BJ (cell line): ENCODE measurements at regions not wholly inside any gene's neighbourhood (a gene's known extent, or its start where the extent isn't known, plus 50 kb on each side); places are given as distances from the start of the nearest gene placed in this dataset.
"Not testable (repeated sequence)": the region's sequence is repeated elsewhere in the genome, so short reads cannot be mapped to it uniquely, and the experiment has no call there.

Experiments used
- CTCF ChIA-PET: fragments of 350-600 bp; formaldehyde crosslinking; extraction: SDS; loops from one replicate; lab custom pipeline; 2021; ENCODE audit warnings: antibody characterized with exemption, inconsistent platforms; lab: Yijun Ruan, JAX
- POLR2A ChIA-PET: fragments of 300-600 bp; sonication (Branson Sonifier 250); formaldehyde crosslinking; extraction: SDS; loops from one replicate; lab custom pipeline; 2021; ENCODE audit warnings: antibody characterized with exemption; lab: Charles Lee
- DNase-seq: peaks from one replicate; pipeline ENCODE4 v3.0.0-alpha.2; 2011; ENCODE audit warnings: low read depth
- H3K27me3 ChIP-seq: 2 replicates; pipeline ENCODE4 v1.6.0; 2011; ENCODE audit warnings: low read length; ENCODE audit not compliant: control insufficient read depth, insufficient read depth
- H3K36me3 ChIP-seq: 2 replicates; pipeline ENCODE4 v1.5.1; 2011; ENCODE audit warnings: low read length; ENCODE audit not compliant: control insufficient read depth, insufficient read depth
- H3K4me3 ChIP-seq: 2 replicates; pipeline ENCODE4 v1.5.1; 2011; ENCODE audit warnings: low read depth, mild to moderate bottlenecking, control low read depth, low read length
- TF ChIP-seq, protein P1 (sequence below): IDR thresholded peaks from 2 replicates; pipeline ENCODE4 v1.5.1; 2011; ENCODE audit warnings: low read depth, mild to moderate bottlenecking, control low read depth, inconsistent platforms, low read length, moderate library complexity; ENCODE audit not compliant: insufficient read depth

DNA sequence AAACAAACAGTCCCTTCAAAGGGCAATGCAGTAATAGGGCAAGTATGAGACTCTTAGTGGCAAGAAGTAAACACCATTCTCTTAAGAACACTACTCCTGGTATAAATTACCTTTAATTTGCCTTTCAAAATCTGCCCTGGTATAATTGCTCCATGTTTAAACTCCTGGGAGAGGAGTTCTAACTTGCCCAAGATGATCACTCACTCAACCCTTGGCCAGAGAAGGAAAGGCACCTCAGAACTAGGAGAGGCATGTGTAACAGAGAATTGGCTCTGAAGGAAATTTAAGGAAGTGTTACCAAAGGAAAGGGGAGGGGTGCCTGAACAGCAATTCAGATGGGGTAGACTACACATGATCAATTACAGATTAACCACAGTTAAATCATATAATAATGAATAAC lies 1173.6 kb upstream of the SORCS1 start:
- Histone ChIP-seq H3K27me3 (no peaks in the 10 kb centered on the region), H3K4me3 (no peak overlapping the region), H3K36me3 (no peaks in the 10 kb centered on the region)
- TF ChIP-seq, protein P1, sequence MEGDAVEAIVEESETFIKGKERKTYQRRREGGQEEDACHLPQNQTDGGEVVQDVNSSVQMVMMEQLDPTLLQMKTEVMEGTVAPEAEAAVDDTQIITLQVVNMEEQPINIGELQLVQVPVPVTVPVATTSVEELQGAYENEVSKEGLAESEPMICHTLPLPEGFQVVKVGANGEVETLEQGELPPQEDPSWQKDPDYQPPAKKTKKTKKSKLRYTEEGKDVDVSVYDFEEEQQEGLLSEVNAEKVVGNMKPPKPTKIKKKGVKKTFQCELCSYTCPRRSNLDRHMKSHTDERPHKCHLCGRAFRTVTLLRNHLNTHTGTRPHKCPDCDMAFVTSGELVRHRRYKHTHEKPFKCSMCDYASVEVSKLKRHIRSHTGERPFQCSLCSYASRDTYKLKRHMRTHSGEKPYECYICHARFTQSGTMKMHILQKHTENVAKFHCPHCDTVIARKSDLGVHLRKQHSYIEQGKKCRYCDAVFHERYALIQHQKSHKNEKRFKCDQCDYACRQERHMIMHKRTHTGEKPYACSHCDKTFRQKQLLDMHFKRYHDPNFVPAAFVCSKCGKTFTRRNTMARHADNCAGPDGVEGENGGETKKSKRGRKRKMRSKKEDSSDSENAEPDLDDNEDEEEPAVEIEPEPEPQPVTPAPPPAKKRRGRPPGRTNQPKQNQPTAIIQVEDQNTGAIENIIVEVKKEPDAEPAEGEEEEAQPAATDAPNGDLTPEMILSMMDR: no peak
- CTCF ChIA-PET: no interaction called here
- DNase-seq: no peak
- POLR2A ChIA-PET: no interaction called here

DNA sequence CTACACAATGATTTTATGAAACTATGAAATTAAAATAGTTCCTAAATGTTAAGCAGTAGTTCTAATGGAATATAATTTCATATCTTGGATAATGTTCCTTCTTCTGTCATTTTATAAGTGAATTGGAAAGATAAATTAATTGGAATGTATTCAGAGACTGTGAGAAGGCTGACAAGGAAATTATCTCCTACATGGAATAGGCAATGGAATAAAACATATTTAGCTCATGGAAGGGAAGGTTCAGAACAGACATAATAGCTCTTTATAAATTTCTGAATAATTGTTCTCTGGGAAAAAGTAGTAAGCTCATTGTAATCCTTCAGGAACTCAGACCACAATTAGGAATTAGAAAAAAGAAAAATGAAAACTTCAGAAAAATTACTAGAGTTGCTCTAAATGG lies 1172.3 kb upstream of the SORCS1 start:
- Histone ChIP-seq H3K27me3 (no peaks in the 10 kb centered on the region), H3K36me3 (no peaks in the 10 kb centered on the region), H3K4me3 (no peak overlapping the region)
- DNase-seq: no peak
- TF ChIP-seq, protein P1: no peak
- CTCF ChIA-PET: no interaction called here
- POLR2A ChIA-PET: no interaction called here

- TF ChIP-seq, protein P1: no peak
- Histone ChIP-seq H3K27me3 (no peaks in the 10 kb centered on the region), H3K36me3 (no peaks in the 10 kb centered on the region), H3K4me3 (no peak overlapping the region)
- no peak for DNase-seq
- CTCF ChIA-PET: no interaction called here
- POLR2A ChIA-PET: no interaction called here
These were observed 1163.2 kb upstream of the SORCS1 start for GRCh38 chr10:108327706-108328105.

DNA sequence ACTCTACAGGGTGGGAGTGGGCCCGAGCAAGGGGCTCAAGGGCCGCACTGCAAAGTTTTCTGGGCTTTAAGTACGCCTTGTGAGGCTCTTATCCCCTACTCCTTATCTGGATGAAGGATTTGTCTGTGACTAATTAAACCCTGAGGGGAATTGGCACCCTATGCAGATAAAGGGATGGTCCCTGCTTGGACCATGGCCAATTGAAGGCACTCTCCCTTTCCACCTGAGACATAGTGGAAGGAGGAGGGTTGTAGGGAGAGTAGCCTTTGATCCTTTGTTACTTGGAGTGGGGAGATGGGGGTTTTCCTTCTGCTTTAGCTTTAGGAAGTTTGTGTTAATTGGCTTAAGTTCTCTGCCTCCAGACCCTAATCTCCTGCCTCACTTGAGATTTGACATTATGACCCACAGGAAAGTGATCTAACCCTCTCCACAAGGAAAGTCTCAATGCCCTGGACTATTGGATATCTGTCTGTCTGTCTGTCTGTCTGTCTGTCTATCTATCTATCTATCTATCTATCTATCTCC lies 1158.8 kb upstream of the SORCS1 start:
- H3K4me3 ChIP-seq: no peak overlapping the region
- TF ChIP-seq, protein P1: no peak
- POLR2A ChIA-PET: no interaction called here
- H3K36me3 ChIP-seq: no peaks in the 10 kb centered on the region
- H3K27me3 ChIP-seq: no peaks in the 10 kb centered on the region
- DNase-seq: no peak
- CTCF ChIA-PET: no interaction called here

DNA sequence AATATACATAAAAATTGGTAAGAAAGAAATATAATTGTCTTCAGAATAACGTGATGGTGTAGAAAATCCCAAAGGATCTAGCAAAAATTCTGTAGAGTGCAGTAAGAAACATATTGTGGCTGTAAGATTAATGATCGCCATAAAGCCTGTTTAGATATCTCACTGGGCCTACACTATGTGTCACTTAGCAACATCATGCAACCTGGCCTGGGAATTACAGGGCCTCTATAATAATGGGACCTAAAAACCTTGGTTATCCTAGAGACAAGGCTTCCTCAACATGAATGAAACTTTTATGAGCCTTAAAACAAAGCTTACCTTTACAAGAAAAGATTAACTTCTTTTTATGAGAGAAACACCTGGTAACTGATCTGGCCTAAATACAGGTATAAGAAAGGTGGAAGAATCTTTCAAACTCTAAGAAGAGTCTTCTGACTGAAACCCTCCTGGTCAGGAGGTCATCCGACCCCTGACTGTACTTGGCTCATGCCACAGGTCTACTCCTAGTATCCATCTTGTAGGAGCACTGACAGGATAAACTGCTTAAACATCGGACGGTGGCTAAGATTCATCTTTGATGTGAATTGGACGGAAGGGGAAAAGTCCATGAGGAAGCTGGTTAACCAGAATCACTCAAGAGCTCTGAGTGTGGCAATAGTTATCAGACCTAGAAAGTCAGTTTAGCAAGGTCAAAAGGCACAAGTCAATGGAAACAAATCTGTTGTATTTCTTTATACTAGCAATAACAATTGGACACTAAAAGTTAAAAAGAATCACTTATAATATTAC lies 1155.1 kb upstream of the SORCS1 start:
- Histone ChIP-seq H3K4me3 (no peak overlapping the region), H3K27me3 (no peaks in the 10 kb centered on the region), H3K36me3 (no peaks in the 10 kb centered on the region)
- TF ChIP-seq, protein P1: no peak
- CTCF ChIA-PET: no interaction called here
- POLR2A ChIA-PET: no interaction called here
- DNase-seq: no peak

DNA sequence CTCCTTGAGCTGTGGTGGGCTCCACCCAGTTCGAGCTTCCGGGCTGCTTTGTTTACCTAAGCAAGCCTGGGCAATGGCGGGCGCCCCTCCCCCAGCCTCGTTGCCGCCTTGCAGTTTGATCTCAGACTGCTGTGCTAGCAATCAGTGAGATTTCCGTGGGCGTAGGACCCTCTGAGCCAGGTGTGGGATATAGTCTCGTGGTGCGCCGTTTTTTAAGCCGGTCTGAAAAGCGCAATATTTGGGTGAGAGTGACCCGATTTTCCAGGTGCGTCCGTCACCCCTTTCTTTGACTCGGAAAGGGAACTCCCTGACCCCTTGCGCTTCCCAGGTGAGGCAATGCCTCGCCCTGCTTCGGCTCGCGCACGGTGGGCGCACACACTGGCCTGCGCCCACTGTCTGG lies 1151.1 kb upstream of the SORCS1 start:
- POLR2A ChIA-PET, H3K36me3 ChIP-seq, CTCF ChIA-PET, H3K4me3 ChIP-seq, DNase-seq, H3K27me3 ChIP-seq: not testable (repeated sequence)
